ENCODE measurements at regions not wholly inside any gene's neighbourhood (a gene's known extent, or its start where the extent isn't known, plus 50 kb on each side); places are given as distances from the start of the nearest gene placed in this dataset.

GRCh38 chr13:110788778-110789177, 75.3 kb downstream of the ING1 start:
- TF ChIP-seq CTCF (IDR thresholded peaks at IDR 0.05): no peak
- TF ChIP-seq POLR2A (IDR thresholded peaks at IDR 0.05): no peak
